ENCODE measurements at regions not wholly inside any gene's neighbourhood (a gene's known extent, or its start where the extent isn't known, plus 50 kb on each side); places are given as distances from the start of the nearest gene placed in this dataset.

GRCh38 chr3:6640907-6641306 lies 220.0 kb upstream of the GRM7 start:
- TF ChIP-seq CTCF (IDR thresholded peaks at IDR 0.05), result no peak
- TF ChIP-seq POLR2A (IDR thresholded peaks at IDR 0.05), result no peak
